Brain microvascular endothelial cell (primary cell): ENCODE measurements at regions not wholly inside any gene's neighbourhood (a gene's known extent, or its start where the extent isn't known, plus 50 kb on each side); places are given as distances from the start of the nearest gene placed in this dataset.

ENCODE experiments used
- DNase-seq: peaks from one replicate; pipeline ENCODE4 v3.0.0-alpha.2; 2020
- H3K27ac ChIP-seq: fragments of 250-450 bp; sonication (Bioruptor Pico); 2 replicates; pipeline ENCODE4 v1.5.1; 2020; ENCODE audit warnings: mild to moderate bottlenecking, moderate library complexity
- H3K27me3 ChIP-seq: fragments of 250-450 bp; sonication (Bioruptor Pico); replicated peaks from 2 replicates; pipeline ENCODE4 v1.5.1; 2020; ENCODE audit warnings: mild to moderate bottlenecking
- H3K36me3 ChIP-seq: fragments of 250-450 bp; sonication (Bioruptor Pico); replicated peaks from 2 replicates; pipeline ENCODE4 v1.5.1; 2020; ENCODE audit warnings: mild to moderate bottlenecking
- H3K4me3 ChIP-seq: 2 replicates; pipeline ENCODE4 v1.5.1; 2011; ENCODE audit warnings: low read depth, mild to moderate bottlenecking, control low read depth, low read length, moderate library complexity
- in situ Hi-C: cut with HindIII; loops from 2 replicates; pipeline ENCODE4 v1.10.0; 2017; ENCODE audit warnings: low sequenced_read_pairs, low pct_ligation_motif_present
- TF ChIP-seq, protein P1 (sequence below): IDR thresholded peaks from 2 replicates; pipeline ENCODE4 v1.5.1; 2011; ENCODE audit warnings: low read depth, mild to moderate bottlenecking, moderate library complexity, low read length, control low read depth, inconsistent platforms; ENCODE audit errors: missing control alignments

DNA sequence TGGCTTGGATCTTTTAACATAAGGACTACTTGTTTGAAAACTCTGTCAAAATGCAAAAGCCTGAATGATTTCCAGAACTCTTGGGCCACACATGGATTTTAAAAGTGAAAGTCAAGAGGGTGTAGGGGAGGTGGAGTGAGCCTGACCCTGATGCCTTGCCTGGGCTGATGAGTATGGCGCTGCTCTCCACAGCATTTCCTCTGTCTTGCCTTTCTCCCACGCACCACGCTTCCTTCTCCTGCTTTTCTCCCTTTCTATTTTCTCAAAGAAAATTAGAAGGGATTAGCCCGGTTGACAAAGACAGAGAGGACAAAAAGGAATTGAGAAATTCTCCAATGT is 207.0 kb upstream of the CCDC68 start:
- no peak overlapping the region for H3K4me3 ChIP-seq
- H3K27me3 ChIP-seq, result no peaks in the 10 kb centered on the region
- H3K27ac ChIP-seq, result no peak overlapping the region
- no peak for DNase-seq
- in situ Hi-C loops, result no loop called here
- no peaks in the 10 kb centered on the region for H3K36me3 ChIP-seq
- TF ChIP-seq, protein P1, sequence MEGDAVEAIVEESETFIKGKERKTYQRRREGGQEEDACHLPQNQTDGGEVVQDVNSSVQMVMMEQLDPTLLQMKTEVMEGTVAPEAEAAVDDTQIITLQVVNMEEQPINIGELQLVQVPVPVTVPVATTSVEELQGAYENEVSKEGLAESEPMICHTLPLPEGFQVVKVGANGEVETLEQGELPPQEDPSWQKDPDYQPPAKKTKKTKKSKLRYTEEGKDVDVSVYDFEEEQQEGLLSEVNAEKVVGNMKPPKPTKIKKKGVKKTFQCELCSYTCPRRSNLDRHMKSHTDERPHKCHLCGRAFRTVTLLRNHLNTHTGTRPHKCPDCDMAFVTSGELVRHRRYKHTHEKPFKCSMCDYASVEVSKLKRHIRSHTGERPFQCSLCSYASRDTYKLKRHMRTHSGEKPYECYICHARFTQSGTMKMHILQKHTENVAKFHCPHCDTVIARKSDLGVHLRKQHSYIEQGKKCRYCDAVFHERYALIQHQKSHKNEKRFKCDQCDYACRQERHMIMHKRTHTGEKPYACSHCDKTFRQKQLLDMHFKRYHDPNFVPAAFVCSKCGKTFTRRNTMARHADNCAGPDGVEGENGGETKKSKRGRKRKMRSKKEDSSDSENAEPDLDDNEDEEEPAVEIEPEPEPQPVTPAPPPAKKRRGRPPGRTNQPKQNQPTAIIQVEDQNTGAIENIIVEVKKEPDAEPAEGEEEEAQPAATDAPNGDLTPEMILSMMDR, result no peak

DNA sequence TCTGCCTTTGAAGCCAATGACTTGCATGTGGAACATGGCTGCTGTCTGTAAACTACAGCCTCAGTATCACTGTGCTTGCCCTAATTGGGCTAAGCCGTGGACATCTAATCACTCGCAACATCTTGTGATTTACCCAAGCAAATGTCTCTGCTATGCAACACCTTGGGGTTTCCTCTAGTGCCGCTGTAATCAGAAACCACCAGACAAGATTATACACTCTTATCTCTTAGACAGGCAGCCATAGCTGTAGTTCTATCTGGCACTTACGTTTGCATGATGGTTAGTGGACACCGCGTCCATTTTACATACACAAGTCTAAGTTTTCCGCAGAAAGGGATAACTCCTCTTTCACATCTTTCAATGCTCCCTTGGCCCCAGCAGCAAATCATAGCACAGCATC is 204.3 kb upstream of the CCDC68 start:
- Histone ChIP-seq H3K27me3 (no peaks in the 10 kb centered on the region), H3K4me3 (no peak overlapping the region), H3K36me3 (no peaks in the 10 kb centered on the region), H3K27ac (no peak overlapping the region)
- in situ Hi-C loops, result no loop called here
- TF ChIP-seq, protein P1, result no peak
- DNase-seq, result no peak

DNA sequence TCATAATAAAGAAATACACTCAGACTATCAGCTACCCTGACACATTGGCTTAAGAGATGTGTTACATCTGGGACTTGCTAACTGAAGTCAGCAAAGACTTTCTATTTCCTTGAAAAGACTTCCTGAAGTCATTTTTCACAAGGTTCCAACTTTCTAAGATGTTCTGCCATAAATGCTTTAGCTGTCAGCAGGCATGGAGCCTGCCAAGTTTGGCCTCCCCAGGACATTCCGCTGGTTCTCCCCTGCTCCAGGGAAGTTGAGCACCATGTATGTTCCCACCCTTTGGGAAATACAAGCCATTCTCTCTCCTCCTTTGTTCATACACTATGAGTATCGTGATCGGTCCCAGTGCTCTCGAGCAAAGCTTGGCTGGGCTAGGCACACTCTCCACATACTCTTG is 202.7 kb upstream of the CCDC68 start:
- DNase-seq, result no peak
- in situ Hi-C loops, result no loop called here
- Histone ChIP-seq H3K4me3 (no peak overlapping the region), H3K27me3 (no peaks in the 10 kb centered on the region), H3K36me3 (no peaks in the 10 kb centered on the region), H3K27ac (no peak overlapping the region)
- TF ChIP-seq, protein P1, result no peak

- H3K4me3 ChIP-seq, result no peak overlapping the region
- no peaks in the 10 kb centered on the region for H3K36me3 ChIP-seq
- H3K27ac ChIP-seq, result no peak overlapping the region
- in situ Hi-C loops, result no loop called here
- TF ChIP-seq, protein P1, result no peak
- DNase-seq, result no peak
- H3K27me3 ChIP-seq, result no peaks in the 10 kb centered on the region
These were observed 199.8 kb upstream of the CCDC68 start for GRCh38 chr18:55159027-55159426.

- in situ Hi-C loops, result no loop called here
- Histone ChIP-seq H3K36me3 (no peaks in the 10 kb centered on the region), H3K27ac (no peak overlapping the region), H3K4me3 (no peak overlapping the region), H3K27me3 (no peaks in the 10 kb centered on the region)
- TF ChIP-seq, protein P1, result no peak
- no peak for DNase-seq
These were observed 199.3 kb upstream of the CCDC68 start for GRCh38 chr18:55158570-55158969.

DNA sequence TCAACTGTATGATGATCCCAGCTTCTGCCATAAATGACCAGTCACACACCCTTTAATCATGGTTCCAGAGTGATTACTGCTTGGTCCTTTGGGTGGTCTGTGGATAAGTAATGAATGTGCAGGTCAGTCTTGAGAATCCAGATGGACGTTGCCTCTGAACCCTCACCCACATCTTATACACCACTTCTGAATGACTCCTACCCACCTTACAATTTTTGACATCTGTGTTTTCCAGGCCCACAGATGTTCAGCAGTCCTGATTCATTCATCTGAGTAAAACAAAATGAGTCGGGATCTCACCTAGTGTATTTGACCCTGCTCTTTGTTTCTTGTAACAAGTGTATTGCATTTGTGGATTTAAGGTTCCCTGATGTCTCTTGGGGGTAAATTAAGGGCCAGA is 194.1 kb upstream of the CCDC68 start:
- Histone ChIP-seq H3K4me3 (no peak overlapping the region), H3K36me3 (no peaks in the 10 kb centered on the region), H3K27ac (no peak overlapping the region), H3K27me3 (no peaks in the 10 kb centered on the region)
- in situ Hi-C loops, result no loop called here
- no peak for DNase-seq
- TF ChIP-seq, protein P1, result no peak
